BE2C (cell line): ENCODE measurements at regions not wholly inside any gene's neighbourhood (a gene's known extent, or its start where the extent isn't known, plus 50 kb on each side); places are given as distances from the start of the nearest gene placed in this dataset.

Experiments used
- DNase-seq: peaks from one replicate; pipeline ENCODE4 v3.0.0-alpha.2; 2020
- H3K27me3 ChIP-seq: fragments of 250-450 bp; sonication (Bioruptor Pico); 2 replicates; pipeline ENCODE4 v1.5.1; 2020; ENCODE audit warnings: mild to moderate bottlenecking
- H3K36me3 ChIP-seq: fragments of 250-450 bp; sonication (Bioruptor Pico); 2 replicates; pipeline ENCODE4 v1.5.1; 2020; ENCODE audit warnings: mild to moderate bottlenecking
- H3K4me1 ChIP-seq: fragments of 250-450 bp; sonication (Bioruptor Pico); 2 replicates; pipeline ENCODE4 v1.5.1; 2020
- H3K4me3 ChIP-seq: 2 replicates; pipeline ENCODE4 v1.5.1; 2011; ENCODE audit warnings: low read depth, low read length
- H3K9me3 ChIP-seq: fragments of 250-450 bp; sonication (Bioruptor Pico); 2 replicates; pipeline ENCODE4 v1.5.1; 2020
- TF ChIP-seq, protein P1 (sequence below): IDR thresholded peaks from 2 replicates; pipeline ENCODE4 v1.5.1; 2012; ENCODE audit warnings: mild to moderate bottlenecking, low read depth, low read length

- Histone ChIP-seq H3K27me3 (no peaks in the 10 kb centered on the region), H3K4me3 (no peak overlapping the region), H3K4me1 (no peaks in the 10 kb centered on the region), H3K36me3 (no peaks in the 10 kb centered on the region), H3K9me3 (peaks cover 3% of the 10 kb centered on the region; the same call in 1 of the 2 replicates)
- TF ChIP-seq, protein P1, sequence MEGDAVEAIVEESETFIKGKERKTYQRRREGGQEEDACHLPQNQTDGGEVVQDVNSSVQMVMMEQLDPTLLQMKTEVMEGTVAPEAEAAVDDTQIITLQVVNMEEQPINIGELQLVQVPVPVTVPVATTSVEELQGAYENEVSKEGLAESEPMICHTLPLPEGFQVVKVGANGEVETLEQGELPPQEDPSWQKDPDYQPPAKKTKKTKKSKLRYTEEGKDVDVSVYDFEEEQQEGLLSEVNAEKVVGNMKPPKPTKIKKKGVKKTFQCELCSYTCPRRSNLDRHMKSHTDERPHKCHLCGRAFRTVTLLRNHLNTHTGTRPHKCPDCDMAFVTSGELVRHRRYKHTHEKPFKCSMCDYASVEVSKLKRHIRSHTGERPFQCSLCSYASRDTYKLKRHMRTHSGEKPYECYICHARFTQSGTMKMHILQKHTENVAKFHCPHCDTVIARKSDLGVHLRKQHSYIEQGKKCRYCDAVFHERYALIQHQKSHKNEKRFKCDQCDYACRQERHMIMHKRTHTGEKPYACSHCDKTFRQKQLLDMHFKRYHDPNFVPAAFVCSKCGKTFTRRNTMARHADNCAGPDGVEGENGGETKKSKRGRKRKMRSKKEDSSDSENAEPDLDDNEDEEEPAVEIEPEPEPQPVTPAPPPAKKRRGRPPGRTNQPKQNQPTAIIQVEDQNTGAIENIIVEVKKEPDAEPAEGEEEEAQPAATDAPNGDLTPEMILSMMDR: no peak
- no peak for DNase-seq
Observed at GRCh38 chr6:15894973-15895725, 232.3 kb upstream of the DTNBP1 start.

DNA sequence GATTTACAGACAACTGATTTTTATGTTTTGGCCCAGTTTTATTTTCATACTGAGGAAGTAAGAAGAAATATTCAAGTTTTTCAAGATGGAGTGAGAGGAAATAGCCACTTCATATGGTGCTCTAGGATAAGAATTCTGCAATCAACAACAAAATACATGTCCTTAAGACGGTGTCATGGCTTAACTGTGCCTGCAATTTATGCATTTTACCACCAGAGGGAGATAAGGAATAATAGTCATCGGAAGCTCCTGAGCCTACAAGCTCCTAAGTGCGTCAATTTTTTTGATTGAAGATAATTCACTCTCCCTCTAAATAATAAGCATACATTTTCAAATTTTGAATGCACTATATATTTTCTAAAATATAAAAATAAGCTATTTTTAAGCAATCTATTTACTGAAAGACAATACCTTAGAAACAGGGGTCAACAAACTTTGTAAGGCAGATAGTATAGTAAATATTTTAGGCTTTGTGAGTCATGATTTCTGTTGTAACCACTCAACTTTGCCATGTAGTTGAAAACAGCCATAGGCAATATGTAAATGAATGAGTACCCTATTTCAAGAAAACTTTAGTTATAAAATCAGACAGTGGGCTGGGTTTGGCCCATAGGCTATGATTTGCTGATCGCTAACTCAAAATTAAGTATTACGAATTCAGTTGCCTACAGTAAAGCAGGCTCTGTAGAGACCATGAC lies 230.9 kb upstream of the DTNBP1 start:
- Histone ChIP-seq H3K27me3 (no peaks in the 10 kb centered on the region), H3K4me1 (no peaks in the 10 kb centered on the region), H3K36me3 (no peaks in the 10 kb centered on the region), H3K4me3 (no peak overlapping the region), H3K9me3 (peaks cover 3% of the 10 kb centered on the region; the same call in 1 of the 2 replicates)
- TF ChIP-seq, protein P1: peak; percentile 75
- no peak for DNase-seq

- Histone ChIP-seq H3K4me3 (no peak overlapping the region), H3K4me1 (no peaks in the 10 kb centered on the region), H3K36me3 (no peaks in the 10 kb centered on the region), H3K27me3 (no peaks in the 10 kb centered on the region), H3K9me3 (peaks cover 3% of the 10 kb centered on the region; the same call in 1 of the 2 replicates)
- TF ChIP-seq, protein P1: no peak
- no peak for DNase-seq
Observed at GRCh38 chr6:15892369-15892768, 229.5 kb upstream of the DTNBP1 start.

GRCh38 chr6:15888798-15889772 lies 226.3 kb upstream of the DTNBP1 start:
- Histone ChIP-seq H3K9me3 (peaks cover 3% of the 10 kb centered on the region; the same call in 1 of the 2 replicates), H3K36me3 (no peaks in the 10 kb centered on the region), H3K27me3 (no peaks in the 10 kb centered on the region), H3K4me3 (no peak overlapping the region), H3K4me1 (no peaks in the 10 kb centered on the region)
- TF ChIP-seq, protein P1: no peak
- no peak for DNase-seq

GRCh38 chr6:15887491-15888461 lies 224.9 kb upstream of the DTNBP1 start:
- H3K9me3 ChIP-seq: no peaks in the 10 kb centered on the region
- H3K27me3 ChIP-seq: no peaks in the 10 kb centered on the region
- DNase-seq: no peak
- no peaks in the 10 kb centered on the region for H3K36me3 ChIP-seq
- H3K4me3 ChIP-seq: no peak overlapping the region
- H3K4me1 ChIP-seq: peaks cover 2% of the 10 kb centered on the region; the same call in 1 of the 2 replicates
- TF ChIP-seq, protein P1: no peak
